Germinal center (tissue), 1 donor: ENCODE measurements at regions not wholly inside any gene's neighbourhood (a gene's known extent, or its start where the extent isn't known, plus 50 kb on each side); places are given as distances from the start of the nearest gene placed in this dataset.

ENCODE experiments used
- DNase-seq: peaks from one replicate; pipeline ENCODE4 v3.0.0; 2012; ENCODE audit warnings: mixed read lengths, low spot score

DNA sequence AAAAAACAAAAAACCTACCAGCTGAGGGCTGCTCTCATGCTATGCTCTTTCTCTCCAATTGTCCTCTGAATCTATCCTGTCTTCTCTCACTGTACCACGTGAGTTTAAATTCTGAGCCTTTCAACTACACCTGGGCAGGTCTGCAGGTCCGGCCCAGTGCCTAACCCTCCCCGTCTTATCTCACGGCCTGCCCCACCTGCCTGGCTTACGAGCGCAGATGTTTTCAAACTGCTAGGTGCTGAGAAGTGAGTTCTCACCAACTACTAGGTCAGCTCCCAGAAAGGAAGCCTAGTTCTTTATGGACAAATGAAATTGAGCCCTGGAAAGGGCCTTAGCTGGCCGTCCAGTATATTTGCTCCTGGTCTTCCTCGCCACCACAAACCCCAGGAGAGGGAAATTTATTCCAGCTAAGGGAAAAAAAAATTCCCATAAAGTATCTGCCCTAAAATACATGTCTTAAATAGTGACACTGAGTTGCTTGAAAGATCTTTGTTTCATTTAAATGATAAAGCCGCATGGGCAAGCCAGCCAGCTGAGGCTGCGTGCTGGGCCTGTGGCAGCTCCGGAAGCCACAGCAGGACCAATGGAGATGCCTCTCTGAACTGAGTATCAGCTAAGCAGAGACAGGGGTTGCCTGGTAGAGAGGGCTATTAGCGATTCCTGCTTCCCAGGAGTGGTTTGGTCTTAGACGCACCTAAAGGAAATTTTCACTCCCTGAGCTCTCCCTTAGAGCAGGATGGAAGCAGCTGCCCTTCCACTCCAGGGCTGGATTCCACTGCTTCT, 92.5 kb upstream of the NCK2 start:
- DNase-seq: no peak

DNA sequence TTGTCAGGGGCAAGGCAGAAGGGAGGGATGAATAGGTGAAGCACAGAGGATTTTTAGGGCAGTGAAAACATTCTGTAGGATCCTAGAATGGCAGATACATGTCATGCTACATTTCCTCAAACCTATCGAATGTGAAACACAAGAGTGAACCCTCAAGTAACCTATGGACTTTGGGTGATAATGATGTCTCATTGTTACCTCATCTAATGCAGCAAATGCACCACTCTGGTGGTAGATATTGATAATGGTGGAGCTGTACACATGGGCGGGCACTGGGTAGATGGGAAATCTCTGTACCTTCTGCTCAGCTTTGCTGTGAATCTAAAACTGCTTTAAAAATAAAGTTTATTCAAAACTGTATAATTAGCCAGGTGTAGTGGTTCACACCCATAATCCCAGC, 95.2 kb upstream of the NCK2 start:
- DNase-seq: no peak

DNA sequence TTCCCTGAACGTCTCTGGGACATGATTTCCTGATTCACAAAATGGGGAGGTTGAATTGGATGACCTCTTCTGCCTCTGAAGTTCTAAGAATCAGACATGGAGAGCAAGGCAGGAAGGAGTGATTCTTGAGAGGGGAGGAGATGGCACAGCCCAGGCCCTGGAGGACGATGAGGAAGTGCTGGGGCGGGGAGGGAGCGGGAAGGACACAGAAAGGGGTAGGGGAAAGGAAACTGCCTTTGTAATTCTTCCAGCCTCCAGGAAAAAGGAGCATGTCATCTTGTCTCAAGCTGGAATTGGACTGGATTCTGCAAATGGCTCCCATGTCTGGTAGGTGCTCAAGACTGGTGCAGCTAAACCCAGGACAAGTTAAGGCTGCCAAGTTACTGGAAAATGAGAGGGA, 97.0 kb upstream of the NCK2 start:
- DNase-seq: no peak

DNA sequence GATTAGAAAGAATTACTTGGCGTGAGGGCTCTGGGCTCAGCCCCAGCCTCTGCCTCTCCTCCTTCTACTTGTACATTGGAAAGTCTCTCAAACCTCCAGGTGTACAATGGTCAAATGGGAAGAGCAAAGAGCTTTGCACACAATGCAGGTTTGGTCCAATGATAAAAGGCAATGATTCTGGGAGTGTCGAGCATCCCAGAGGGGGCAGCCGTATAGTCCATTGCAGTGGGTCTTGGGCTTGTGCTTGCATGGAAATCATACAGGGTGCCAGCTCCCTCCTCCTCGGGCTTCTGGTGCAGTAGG, 98.0 kb upstream of the NCK2 start:
- no peak for DNase-seq

DNA sequence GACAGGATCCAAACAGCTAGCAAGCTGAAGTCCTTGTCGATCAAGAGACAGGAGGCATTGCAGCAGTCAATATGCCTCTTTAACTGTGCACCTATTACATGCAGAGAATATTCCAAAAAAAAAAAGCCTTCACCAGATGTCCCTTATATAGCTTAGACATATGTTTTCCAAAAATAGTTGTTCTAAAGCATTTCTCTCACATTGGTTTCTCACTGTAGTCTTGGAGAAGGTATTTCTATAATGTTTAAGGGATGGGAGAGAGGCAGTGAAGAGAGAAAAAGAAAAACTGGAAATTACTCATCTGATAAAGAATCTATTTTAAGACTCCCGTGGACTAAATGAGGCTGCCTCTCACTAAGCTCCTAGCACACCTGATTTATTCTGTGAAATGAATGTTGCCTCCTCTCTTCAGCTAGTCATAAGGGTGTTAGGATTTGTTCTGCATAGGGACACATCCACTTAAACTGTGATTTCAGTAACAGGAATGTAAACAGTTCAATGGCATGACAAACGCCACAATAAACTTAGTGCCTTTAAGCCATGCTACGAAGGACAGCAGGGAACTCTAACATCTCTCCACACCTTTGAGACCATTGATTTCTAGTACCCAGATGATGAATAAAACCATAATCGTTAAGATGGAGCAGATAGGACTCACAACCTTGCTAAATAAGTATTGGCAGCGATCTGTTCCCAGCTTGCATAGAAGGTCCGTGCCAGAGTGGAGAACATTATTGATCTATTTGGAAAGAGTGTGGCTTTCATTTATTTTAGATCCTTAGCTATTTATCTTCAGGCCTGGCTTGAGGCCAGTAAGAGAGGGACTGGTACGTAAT, 98.6 kb upstream of the NCK2 start:
- no peak for DNase-seq

DNA sequence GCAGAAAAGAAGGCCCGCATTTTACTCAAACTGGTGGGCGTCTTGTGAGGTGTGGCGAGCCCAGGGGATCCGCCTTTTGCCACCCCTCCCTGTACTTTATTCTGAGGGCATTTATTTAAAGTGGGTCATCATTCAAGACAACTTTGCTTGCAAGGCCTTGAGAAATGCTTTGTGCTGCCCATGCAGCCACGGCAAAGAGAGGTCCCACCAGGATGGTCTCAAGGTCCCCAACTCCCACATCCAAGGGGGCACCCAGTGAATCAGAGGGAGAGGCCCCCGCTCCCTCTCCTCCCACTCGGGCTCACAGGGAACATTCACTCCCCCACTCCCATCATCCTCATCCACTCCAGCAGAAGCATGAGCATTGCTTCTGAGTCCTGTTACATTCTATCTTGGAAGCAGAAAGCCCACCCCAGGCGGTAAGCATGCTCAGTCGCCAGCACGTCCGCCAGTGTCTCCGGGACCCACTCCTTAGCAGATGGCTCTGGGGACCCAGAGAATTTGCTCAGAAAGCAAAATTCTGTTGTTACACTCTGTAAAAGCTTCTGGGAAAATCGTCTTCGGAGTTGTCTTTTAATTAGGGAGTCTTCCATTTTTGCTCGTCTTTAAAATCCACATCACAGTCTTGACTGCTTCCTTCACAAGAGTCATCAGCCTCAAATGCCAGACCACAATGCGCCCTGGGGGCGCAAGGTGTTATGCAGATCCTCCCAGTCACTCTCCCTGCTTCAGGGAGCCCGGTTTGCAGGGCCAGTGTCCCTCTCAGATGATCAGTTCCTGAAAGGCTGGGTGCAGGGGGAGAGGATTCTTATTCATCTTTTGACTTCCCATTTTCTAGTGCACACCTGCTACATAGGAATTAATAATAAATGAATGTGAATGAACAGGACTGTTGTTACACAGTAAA, 99.4 kb upstream of the NCK2 start:
- DNase-seq: no peak

DNA sequence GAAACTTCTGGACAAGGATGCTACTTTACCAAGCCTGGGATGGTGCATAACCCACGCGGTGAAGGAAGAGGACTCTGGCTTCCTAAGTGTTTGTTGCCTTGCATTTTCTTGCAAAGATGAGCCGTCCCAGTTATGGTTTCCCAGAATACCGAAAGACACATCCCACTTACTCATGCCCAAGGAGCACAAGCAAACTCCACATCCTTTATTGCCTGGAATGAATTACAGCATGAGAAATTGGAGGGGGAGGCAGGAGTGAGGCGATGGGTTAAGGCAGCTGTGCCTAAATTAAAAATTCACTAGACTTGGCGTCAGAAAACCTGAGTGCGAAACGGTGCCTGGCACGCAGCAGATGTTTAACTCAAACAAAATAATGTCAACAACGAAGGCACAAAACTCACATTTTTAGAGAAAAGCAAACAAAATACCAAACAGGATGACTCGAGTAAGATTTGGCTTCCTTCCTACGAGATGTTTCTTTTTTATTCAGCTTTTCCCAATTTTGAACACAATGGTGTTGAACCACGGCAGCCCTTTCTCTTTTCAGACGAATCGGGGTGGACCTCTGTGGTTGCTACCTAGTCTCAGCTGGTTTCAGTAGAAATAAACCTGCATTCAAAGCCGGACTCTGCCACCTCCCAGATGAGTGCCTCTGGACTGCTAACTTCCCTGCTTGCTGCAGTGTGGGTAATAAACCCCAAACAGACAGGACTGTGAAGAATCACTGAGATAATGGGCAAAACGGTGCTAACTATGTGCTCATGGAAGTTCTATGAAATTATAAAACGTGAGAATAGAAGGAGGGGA, 100.3 kb upstream of the NCK2 start:
- DNase-seq: no peak

DNA sequence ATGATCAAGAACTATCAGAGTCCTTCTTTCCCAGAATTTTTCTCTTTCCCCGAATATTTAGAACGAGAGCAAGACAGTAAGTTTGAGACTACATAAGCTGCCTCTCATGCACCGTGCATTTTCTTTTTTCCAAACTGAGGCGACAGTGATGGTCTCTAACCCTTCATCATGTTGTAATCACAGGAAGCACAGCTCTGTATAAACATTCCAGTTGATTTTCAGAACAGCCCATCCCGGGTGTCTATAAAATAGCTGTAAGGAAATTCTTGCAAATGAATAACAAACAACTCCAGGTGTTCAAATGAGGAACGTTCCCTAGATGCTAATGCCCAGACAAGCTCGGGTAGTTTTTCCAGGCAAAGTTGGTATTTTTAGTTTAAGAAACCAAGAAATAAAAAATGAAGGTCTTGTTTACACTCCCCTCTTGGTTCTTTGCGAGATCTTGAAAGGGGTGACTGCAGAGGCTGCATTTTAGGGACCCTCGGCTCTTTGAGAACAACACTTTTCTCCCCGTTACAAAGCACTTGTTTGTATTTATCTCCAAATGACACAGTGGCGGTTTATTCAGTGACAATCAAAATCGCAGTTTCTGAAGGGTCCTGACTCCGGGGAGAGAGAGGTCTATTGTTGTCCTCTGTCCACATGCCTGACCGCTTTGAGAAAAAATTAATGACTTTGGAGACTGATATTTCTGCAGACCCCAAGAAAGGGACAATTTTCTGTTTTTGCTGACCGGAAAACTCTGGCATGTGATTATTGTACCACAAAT, 101.1 kb upstream of the NCK2 start:
- no peak for DNase-seq

DNA sequence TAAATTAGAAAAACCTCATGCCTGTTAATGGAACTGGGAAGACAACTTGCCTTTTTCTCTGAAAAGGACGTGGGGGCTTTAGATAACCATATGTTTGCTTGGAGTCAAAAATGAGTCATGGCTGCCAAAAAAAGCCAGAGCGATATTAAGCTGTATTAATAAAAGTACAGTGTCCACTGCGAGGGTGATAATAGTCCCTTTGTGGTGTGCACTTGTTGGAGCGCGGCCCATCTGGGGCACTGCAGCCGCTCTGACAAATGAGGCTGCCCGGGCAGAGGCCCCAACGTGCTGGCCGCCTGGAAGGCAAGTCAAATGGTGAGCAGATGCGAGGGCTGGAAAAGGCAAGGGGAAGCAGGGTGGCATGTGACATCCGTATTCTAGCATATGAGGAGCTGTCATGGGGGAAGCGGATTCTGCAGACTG, 103.3 kb upstream of the NCK2 start:
- no peak for DNase-seq

DNA sequence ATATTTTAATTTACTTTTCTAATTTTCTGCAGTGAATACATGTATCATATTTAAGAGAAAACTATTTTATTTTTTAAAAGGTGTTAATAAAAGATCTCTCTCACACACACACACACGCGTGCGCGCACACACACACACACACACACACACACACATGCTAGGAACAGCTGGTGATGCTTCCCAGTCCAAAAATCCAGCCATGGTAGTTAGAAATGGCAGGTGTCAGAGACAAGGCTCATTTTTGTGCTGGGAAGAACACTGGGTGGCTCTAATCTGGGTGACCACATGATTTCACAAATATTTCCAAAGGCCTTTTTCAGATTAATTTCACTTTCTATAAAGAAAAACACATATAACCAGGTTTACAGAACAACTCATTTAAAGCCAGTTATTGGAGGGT, 104.5 kb upstream of the NCK2 start:
- DNase-seq: no peak

DNA sequence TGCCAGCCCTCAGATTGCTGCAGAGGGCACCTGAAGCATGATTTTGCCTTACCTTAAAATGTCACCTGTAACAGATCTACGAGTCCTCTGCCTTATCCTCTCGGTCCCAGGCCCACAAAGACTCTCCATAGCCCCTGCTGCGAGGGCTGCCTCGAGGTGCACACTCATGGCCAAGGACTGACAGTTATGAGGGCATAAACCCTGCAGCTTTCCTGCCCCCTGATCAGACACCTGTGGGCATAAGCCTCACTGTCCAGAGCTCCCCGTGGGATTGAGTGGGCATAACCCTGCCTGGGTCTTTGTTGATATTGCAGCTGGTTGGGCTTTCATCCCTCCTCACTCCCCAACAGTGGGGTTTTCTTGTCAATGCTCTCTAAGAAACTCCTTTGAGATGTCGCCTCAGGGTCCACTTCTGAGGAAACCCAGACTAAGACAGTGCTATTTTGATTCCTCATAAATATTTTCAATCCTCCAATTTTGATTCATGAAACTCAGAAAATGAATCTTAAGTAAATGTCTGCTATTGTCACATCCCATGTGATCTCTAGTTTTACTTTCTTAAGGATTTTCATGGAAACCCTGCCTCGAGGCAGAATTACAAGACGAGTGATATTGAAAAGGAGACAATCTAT, 108.5 kb upstream of the NCK2 start:
- no peak for DNase-seq

DNA sequence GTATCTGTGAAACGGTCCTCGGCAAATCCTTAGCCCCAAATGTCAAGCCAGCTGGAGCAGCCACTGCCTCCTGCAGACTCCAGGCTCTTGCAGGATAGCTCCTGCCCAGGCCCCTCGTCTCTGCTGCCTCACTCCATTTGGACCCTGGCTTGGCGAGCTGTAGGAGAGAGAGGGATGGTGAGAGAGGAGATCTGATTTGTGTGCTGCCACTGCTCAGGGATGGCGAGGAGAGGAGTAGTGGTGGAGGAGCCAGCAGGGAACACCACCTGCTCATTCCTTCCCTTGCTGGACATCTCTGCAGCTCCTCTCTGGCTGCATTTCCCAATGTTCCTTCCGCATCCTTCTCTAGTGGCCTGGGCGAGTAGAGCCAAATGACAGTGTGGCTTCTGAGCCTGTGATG, 109.1 kb upstream of the NCK2 start:
- DNase-seq: no peak

DNA sequence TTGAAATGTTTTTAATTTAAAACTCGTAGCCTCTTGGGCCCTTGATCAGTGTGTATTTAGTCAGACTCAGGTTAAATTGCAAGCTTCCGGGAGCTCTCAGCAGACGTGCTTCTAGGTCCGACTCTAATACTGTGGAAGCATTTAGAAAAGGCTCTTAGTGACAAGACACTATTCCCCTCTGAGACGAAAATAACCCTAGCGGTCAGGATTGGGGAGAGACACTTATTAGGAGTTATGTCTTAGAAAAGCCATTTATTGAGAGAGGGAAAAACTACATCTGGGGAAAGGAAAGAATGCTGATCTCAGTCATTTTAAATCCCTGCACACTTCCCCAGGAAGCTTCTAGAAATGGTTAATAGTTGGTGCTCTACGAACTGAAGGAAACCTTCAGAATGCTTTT, 110.5 kb upstream of the NCK2 start:
- DNase-seq: no peak

DNA sequence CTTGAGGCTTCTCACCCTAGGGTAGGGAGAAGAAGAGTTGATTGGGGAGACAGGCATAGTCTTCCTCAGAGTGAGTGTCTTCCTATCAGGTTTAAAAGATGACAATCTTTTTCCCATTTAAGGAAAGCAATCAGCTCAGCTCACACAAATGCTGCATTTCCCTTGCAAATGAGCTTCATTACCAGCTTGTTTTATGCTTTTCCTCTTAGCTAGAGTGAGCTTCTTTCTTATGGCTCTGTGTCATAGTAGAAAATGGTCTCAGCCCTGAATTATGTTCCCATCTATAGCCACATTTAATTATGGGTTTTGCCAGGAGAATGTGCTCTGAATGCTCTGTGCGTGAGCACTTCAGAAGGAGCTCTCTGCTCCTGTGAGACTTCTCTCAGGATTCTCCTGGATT, 112.8 kb upstream of the NCK2 start:
- DNase-seq: no peak

DNA sequence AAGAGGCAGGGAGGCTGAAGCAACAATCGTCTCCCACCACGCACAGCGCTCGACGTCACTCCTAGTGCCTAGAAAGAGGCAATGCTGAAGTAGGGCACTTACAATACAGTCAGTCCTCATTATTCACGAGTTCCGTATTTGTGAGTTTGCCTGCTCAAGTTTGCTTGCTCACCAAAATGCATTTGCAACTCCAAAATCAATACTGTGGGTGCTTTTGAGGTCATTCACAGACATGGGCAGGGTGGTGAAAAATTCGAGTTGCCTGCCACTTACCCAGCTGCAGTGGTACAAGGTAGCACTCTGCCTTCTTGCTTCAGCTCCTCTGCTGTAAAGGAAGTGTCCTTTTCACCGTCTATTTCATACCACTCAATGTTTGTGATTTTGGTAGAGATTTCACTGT, 113.7 kb upstream of the NCK2 start:
- no peak for DNase-seq

DNA sequence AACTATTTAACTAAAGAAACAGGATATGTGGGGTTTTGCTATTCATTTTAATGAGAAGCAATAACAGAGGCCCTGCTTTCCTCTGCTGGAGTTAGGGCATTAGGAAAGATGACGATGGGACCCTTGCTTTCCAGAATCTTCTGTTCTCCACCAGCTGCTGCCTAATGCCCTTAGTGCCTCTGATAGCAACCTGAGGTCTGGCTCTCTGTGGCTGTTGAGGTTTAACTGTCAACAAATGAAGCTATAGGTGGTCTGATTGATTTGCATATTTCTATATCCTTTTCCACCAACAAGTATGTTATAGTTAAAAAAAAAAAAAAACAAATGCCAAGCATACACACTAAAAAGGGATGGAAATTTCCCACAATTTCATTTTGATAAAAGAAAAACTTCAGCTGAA, 115.1 kb upstream of the NCK2 start:
- DNase-seq: no peak

DNA sequence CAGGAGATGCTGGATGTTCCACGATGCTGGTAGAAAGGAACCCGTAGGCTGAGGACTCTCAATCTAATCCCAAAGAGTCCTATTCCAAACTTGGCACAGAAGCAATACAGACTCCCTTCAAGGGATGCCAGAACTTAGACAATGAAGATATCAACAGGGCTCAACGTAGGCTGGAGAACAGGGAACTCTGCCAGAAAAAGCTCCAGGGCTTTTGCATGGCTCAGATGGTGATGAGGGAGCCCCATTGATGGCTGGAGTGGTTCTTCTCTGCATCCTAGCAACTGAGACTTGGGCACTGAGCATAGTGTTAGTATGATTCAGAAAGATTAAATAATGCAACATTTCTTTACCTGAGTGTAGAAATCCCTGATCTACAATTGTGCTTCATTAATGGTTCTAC, 117.2 kb upstream of the NCK2 start:
- no peak for DNase-seq

DNA sequence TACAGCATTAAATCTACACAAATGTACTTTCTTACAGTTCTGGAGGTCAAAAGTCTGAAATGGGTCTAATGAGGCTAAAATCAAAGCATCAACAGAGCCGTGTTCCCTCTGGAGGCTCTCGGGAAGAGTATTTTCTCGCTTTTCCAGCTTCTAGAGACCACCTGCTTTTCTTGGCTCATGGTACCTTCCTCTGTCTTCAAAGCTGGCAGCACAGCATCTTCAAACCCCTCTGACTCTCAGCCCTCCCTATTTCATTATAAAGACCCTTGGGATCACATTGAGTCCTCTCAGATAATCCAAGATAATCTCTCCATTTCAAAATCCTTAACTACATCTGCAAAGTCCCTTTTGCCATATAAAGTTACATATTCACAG, 117.8 kb upstream of the NCK2 start:
- no peak for DNase-seq

DNA sequence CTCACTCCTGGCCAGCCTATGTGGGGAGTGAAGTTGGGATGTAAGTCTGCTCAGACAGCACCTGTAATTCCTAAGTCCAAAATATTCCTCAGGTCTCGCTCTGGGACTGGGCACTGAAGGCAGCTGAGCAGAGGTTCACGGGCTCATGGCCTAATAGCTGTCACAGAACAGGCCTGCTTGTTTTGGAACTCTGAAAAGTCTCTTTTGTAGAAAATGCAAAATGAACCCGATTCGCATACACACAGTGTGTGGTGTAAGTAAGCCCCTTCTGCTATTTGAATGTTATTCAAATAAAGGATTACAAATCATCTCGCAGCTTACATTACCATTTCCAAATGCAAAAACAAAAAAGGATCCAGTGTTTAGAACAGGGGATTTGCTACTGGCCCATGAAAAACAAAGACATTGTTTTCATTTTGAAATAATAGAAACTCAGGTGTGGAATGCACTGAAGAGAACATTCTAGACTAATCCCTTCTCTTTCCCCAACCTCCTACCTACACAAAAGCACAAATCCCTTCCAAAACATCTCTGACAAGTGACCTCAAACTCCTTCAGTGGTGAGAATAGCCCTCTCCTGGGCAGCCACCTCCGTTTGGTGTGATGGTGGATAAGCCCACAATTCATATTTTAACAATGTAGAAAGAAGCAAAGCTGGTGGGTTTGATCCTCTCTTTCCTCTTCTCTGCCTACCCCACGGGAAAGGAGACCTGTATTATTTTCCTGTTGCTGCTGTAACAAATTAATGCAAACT, 118.3 kb upstream of the NCK2 start:
- DNase-seq: no peak

DNA sequence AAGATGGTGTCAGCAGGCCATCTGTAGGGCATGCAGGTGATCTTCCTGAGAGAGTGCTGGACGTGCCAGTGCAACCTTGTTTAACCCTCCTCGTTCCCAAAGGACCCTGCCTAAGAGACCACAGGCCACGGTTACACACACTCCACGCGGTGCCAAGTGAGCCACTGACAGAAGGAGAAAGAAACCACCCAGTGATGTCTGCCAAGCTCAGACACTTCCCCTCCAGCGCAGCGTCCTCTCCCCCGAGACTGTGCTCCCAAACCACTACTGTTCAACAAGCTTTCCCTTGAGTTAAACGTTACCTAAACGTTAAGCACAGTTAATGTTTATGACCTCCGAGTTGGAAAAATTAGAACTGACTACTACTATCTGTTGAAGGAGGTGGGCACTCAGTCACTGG, 119.1 kb upstream of the NCK2 start:
- DNase-seq: no peak
